ENCODE measurements at regions not wholly inside any gene's neighbourhood (a gene's known extent, or its start where the extent isn't known, plus 50 kb on each side); places are given as distances from the start of the nearest gene placed in this dataset.

DNA sequence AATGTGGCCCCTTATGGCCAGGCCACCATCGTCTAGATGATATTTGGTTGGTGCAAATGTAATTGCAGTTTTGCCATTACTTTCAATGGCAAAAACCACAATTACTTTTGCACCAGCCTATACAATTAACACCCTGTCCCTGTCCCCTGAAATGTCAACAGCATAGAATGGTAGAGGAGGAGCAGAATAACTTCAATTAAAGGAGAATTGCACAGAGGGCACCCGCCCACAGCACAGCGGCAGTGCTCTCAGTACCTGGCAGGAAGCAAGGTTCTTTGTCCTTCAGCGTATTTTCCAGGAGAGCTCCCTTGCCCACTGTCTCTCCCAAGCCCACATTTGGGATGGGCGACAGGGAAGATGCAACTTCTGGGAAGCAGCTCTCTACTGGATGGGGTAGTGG lies 115.3 kb downstream of the TRIM29 start:
- intact Hi-C loops (cut with DNase I), result no loop called here
- no peaks in the 10 kb centered on the region for H3K27me3 ChIP-seq (replicated peaks; ENCODE audit: insufficient read depth)
- no peaks in the 10 kb centered on the region for H3K4me1 ChIP-seq (replicated peaks)
- no peaks in the 10 kb centered on the region for H3K36me3 ChIP-seq
- no peak overlapping the region for H3K27ac ChIP-seq
- TF ChIP-seq POLR2A (IDR thresholded peaks at IDR 0.05) (no peak), POLR2AphosphoS5 (IDR thresholded peaks at IDR 0.05) (no peak)
- TF ChIP-seq, protein P1, sequence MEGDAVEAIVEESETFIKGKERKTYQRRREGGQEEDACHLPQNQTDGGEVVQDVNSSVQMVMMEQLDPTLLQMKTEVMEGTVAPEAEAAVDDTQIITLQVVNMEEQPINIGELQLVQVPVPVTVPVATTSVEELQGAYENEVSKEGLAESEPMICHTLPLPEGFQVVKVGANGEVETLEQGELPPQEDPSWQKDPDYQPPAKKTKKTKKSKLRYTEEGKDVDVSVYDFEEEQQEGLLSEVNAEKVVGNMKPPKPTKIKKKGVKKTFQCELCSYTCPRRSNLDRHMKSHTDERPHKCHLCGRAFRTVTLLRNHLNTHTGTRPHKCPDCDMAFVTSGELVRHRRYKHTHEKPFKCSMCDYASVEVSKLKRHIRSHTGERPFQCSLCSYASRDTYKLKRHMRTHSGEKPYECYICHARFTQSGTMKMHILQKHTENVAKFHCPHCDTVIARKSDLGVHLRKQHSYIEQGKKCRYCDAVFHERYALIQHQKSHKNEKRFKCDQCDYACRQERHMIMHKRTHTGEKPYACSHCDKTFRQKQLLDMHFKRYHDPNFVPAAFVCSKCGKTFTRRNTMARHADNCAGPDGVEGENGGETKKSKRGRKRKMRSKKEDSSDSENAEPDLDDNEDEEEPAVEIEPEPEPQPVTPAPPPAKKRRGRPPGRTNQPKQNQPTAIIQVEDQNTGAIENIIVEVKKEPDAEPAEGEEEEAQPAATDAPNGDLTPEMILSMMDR (IDR thresholded peaks at IDR 0.05), result no peak
- H3K4me3 ChIP-seq, result no peak overlapping the region
- no peak for DNase-seq (ENCODE audit: low spot score)
- 88% methylated on average over 5 of the region's 5 CpGs for WGBS
- H3K9me3 ChIP-seq, result no peaks in the 10 kb centered on the region

DNA sequence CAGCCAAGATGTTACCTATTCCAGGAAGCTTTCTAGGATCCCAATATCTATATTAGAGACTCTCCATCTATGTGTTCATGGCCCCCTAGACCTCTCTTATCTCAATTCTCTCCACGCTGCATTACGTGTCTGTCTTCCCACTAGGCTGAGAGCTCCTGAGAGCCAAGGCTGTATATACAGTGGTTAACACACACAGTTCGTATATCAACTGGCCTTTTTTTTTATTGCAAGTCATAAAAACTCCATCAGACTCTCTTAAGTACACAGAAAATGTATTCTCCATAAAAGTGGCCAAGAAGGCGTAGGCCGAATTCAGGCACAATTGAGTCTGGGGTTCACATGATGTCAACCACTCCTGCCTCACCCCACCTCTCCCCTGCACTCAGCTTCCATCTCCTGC lies 115.9 kb downstream of the TRIM29 start:
- no peaks in the 10 kb centered on the region for H3K4me1 ChIP-seq (replicated peaks)
- no peak for TF ChIP-seq POLR2A (IDR thresholded peaks at IDR 0.05)
- no peak for TF ChIP-seq POLR2AphosphoS5 (IDR thresholded peaks at IDR 0.05)
- TF ChIP-seq, protein P1 (IDR thresholded peaks at IDR 0.05), result no peak
- H3K27me3 ChIP-seq (replicated peaks; ENCODE audit: insufficient read depth), result no peaks in the 10 kb centered on the region

DNA sequence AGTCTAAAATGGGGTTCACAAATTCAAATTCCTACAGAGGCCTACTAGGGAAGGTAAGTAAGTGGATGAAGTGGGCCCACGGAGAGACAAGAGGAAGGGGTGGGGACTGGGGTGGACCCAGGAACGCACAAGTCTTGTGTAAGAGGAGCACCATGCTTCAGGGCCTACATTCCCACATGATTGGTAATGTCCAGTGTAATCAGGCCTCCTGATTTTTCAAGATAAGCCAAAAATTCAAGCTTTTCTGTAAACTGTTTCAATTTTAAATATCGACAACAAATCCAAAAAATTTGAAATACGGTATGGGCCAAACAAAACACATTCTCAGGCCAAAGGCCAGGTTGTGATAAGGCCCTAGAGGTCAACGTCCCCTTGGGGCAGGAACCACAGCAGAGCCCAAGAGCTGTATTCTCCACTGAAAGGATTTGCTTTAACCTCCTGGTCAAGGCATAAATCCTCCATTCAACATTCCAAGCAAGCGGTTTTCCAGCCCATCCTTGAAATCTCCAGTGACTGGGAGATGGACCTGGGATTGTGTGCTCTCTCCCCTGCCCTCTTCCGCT lies 116.4 kb downstream of the TRIM29 start:
- intact Hi-C loops (cut with DNase I), result no loop called here
- no peak overlapping the region for H3K27ac ChIP-seq
- no peaks in the 10 kb centered on the region for H3K27me3 ChIP-seq (replicated peaks; ENCODE audit: insufficient read depth)
- no peaks in the 10 kb centered on the region for H3K36me3 ChIP-seq
- no peaks in the 10 kb centered on the region for H3K4me1 ChIP-seq (replicated peaks)
- no peak for DNase-seq (ENCODE audit: low spot score)
- no peaks in the 10 kb centered on the region for H3K9me3 ChIP-seq
- TF ChIP-seq, protein P1 (IDR thresholded peaks at IDR 0.05), result no peak
- TF ChIP-seq POLR2A (IDR thresholded peaks at IDR 0.05), result no peak
- 96% methylated on average over 7 of the region's 7 CpGs for WGBS
- no peak overlapping the region for H3K4me3 ChIP-seq

More for the DNA sequence above, 115.9 kb downstream of the TRIM29 start:
- Histone ChIP-seq H3K27ac (no peak overlapping the region), H3K4me3 (no peak overlapping the region), H3K36me3 (no peaks in the 10 kb centered on the region), H3K9me3 (no peaks in the 10 kb centered on the region)
- no peak for DNase-seq (ENCODE audit: low spot score)
- WGBS, result 66% methylated on average over 5 of the region's 5 CpGs
- intact Hi-C loops (cut with DNase I), result no loop called here

DNA sequence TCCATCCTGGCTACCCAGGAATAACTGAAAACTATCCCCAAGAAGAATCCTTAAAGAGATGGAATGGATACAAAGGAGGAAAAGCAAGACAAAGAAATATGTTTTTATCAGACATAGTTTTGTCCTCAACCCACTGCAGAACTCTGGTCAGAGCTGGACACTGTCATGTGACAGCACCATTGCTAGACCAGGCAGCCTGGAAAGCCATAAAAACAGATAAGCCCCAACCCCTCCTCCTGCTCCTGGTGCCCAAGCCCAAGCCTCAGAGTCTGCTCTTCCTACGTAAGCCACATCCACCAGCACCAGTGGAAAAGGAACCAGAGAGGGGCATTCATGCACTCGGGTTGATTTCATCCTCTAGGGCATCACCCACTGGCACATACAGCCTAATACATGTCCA lies 116.9 kb downstream of the TRIM29 start:
- no peak for TF ChIP-seq POLR2A (IDR thresholded peaks at IDR 0.05)
- no peak for TF ChIP-seq POLR2AphosphoS5 (IDR thresholded peaks at IDR 0.05)
- TF ChIP-seq, protein P1 (IDR thresholded peaks at IDR 0.05), result no peak
- H3K36me3 ChIP-seq, result no peaks in the 10 kb centered on the region
- DNase-seq (ENCODE audit: low spot score), result no peak
- 67% methylated on average over 2 of the region's 2 CpGs for WGBS
- no peak overlapping the region for H3K27ac ChIP-seq
- intact Hi-C loops (cut with DNase I), result no loop called here
- no peaks in the 10 kb centered on the region for H3K4me1 ChIP-seq (replicated peaks)
- no peaks in the 10 kb centered on the region for H3K9me3 ChIP-seq
- H3K27me3 ChIP-seq (replicated peaks; ENCODE audit: insufficient read depth), result no peaks in the 10 kb centered on the region
- no peak overlapping the region for H3K4me3 ChIP-seq

DNA sequence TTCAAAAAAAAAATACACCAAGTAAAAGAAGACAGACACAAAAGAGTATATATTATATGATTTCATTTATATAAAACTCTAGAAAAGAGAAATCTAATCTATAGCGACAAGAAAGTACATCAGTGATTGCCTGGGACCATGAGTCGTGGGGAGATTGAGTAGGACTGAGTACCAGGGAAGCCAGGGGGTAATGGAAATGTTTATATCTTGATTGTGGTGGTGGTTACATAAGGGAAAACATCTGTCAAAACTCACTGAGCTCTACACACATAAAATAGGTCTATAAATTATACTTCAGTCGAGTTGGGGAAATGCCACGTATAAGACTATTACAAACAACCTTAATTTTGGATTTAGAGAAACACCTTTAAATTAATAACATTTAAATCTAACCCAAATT lies 117.4 kb downstream of the TRIM29 start:
- no peaks in the 10 kb centered on the region for H3K27me3 ChIP-seq (replicated peaks; ENCODE audit: insufficient read depth)
- H3K4me1 ChIP-seq (replicated peaks), result no peaks in the 10 kb centered on the region
- H3K27ac ChIP-seq, result no peak overlapping the region
- no peaks in the 10 kb centered on the region for H3K36me3 ChIP-seq
- intact Hi-C loops (cut with DNase I), result no loop called here
- no peak for DNase-seq (ENCODE audit: low spot score)
- no peak overlapping the region for H3K4me3 ChIP-seq
- WGBS, result 93% methylated on average over 4 of the region's 4 CpGs
- no peak for TF ChIP-seq POLR2A (IDR thresholded peaks at IDR 0.05)
- TF ChIP-seq, protein P1 (IDR thresholded peaks at IDR 0.05), result no peak
- TF ChIP-seq POLR2AphosphoS5 (IDR thresholded peaks at IDR 0.05), result no peak
- H3K9me3 ChIP-seq, result no peaks in the 10 kb centered on the region

Data from prostate gland (tissue), 2 donors.